GM19238 (cell line): ENCODE measurements at regions not wholly inside any gene's neighbourhood (a gene's known extent, or its start where the extent isn't known, plus 50 kb on each side); places are given as distances from the start of the nearest gene placed in this dataset.
"Not testable (repeated sequence)": the region's sequence is repeated elsewhere in the genome, so short reads cannot be mapped to it uniquely, and the experiment has no call there.

ENCODE experiments used
- DNase-seq: peaks from one replicate; pipeline ENCODE4 v3.0.0; 2011; ENCODE audit warnings: low spot score; ENCODE audit not compliant: insufficient read length

- DNase-seq = not testable (repeated sequence)
Observed at GRCh38 chr9:73337182-73337581, 185.5 kb downstream of the ANXA1 start.

GRCh38 chr9:73344060-73344459, 192.4 kb downstream of the ANXA1 start:
- DNase-seq = no peak

- DNase-seq = no peak
Observed at GRCh38 chr9:73347123-73347522, 195.5 kb downstream of the ANXA1 start.

- DNase-seq = no peak
Observed at GRCh38 chr9:73347720-73348119, 196.1 kb downstream of the ANXA1 start.

- no peak for DNase-seq
Observed at GRCh38 chr9:73348471-73348870, 196.8 kb downstream of the ANXA1 start.

GRCh38 chr9:73349476-73349875, 197.8 kb downstream of the ANXA1 start:
- DNase-seq = no peak

- DNase-seq = no peak
Observed at GRCh38 chr9:73357607-73358006, 205.9 kb downstream of the ANXA1 start.

- no peak for DNase-seq
Observed at GRCh38 chr9:73370053-73370452, 218.4 kb downstream of the ANXA1 start.

- DNase-seq = no peak
Observed at GRCh38 chr9:73371801-73372200, 220.1 kb downstream of the ANXA1 start.

GRCh38 chr9:73380411-73380810, 228.7 kb downstream of the ANXA1 start:
- DNase-seq = no peak

GRCh38 chr9:73402081-73403028, 250.7 kb downstream of the ANXA1 start:
- no peak for DNase-seq

- no peak for DNase-seq
Observed at GRCh38 chr9:73411494-73411893, 259.8 kb downstream of the ANXA1 start.

GRCh38 chr9:73412874-73413273, 261.2 kb downstream of the ANXA1 start:
- DNase-seq = no peak

GRCh38 chr9:73423891-73424290, 272.2 kb downstream of the ANXA1 start:
- no peak for DNase-seq

- no peak for DNase-seq
Observed at GRCh38 chr9:73426269-73426668, 274.6 kb downstream of the ANXA1 start.

- no peak for DNase-seq
Observed at GRCh38 chr9:73434826-73435225, 283.2 kb downstream of the ANXA1 start.

- no peak for DNase-seq
Observed at GRCh38 chr9:73437758-73438157, 286.1 kb downstream of the ANXA1 start.

GRCh38 chr9:73439839-73440238, 288.2 kb downstream of the ANXA1 start:
- not testable (repeated sequence) for DNase-seq

- no peak for DNase-seq
Observed at GRCh38 chr9:73441223-73441622, 289.6 kb downstream of the ANXA1 start.

- no peak for DNase-seq
Observed at GRCh38 chr9:73441890-73442818, 290.5 kb downstream of the ANXA1 start.

GRCh38 chr9:73444821-73445220, 293.2 kb downstream of the ANXA1 start:
- DNase-seq = no peak

GRCh38 chr9:73445384-73445783, 293.7 kb downstream of the ANXA1 start:
- not testable (repeated sequence) for DNase-seq
